Suprapubic skin (tissue), 4 donors: ENCODE measurements at regions not wholly inside any gene's neighbourhood (a gene's known extent, or its start where the extent isn't known, plus 50 kb on each side); places are given as distances from the start of the nearest gene placed in this dataset.
A peak's percentile ranks its signal among the peaks of the same experiment; 100 is the strongest.

ENCODE experiments used
- DNase-seq, 2 donors: peaks; one replicate each; pipeline ENCODE4 v3.0.0-alpha.2; 2019; ENCODE audit warnings: low spot score in 2 of 2
- H3K27ac ChIP-seq: fragments of 200-600 bp; sonication (generic); one replicate; pipeline ENCODE4 v1.5.1; 2019
- H3K27me3 ChIP-seq: fragments of 200-600 bp; sonication (generic); one replicate; pipeline ENCODE4 v1.5.1; 2019
- H3K36me3 ChIP-seq: fragments of 200-600 bp; sonication (generic); one replicate; pipeline ENCODE4 v1.5.1; 2019
- H3K4me1 ChIP-seq: fragments of 200-600 bp; sonication (generic); one replicate; pipeline ENCODE4 v1.5.1; 2019
- H3K4me3 ChIP-seq: fragments of 200-600 bp; sonication (generic); one replicate; pipeline ENCODE4 v1.5.1; 2019; ENCODE audit warnings: mild to moderate bottlenecking
- H3K9me3 ChIP-seq: fragments of 200-600 bp; sonication (generic); one replicate; pipeline ENCODE4 v1.5.1; 2019
- CTCF ChIP-seq, 2 donors: fragments of 200-600 bp in 1 of 2; fragments of 450-650 bp in 1 of 2; sonication (generic) in 1 of 2; IDR thresholded peaks; one replicate each; pipeline ENCODE4 v1.5.1; 2016 to 2019; ENCODE audit warnings: antibody characterized with exemption in 2 of 2, mild to moderate bottlenecking in 1 of 2, moderate library complexity in 1 of 2
- EP300 ChIP-seq: sonication (generic); formaldehyde crosslinking; IDR thresholded peaks from one replicate; pipeline ENCODE4 v1.6.1; 2017; ENCODE audit warnings: antibody characterized with exemption
- POLR2A ChIP-seq, 2 donors: fragments of 450-650 bp; IDR thresholded peaks; one replicate each; pipeline ENCODE4 v1.6.1; 2017; ENCODE audit warnings: antibody characterized with exemption in 2 of 2, mild to moderate bottlenecking in 2 of 2, moderate library complexity in 2 of 2
- POLR2AphosphoS5 ChIP-seq, 3 donors: sonication (generic); formaldehyde crosslinking; IDR thresholded peaks; one replicate each; pipeline ENCODE4 v1.6.1; 2017; ENCODE audit warnings: antibody characterized with exemption in 3 of 3
- WGBS: methylation state at CpG from one replicate; pipeline ENCODE4 v1.1.5; 2018; 5-methylcytosine and 5-hydroxymethylcytosine counted together

- H3K4me3 ChIP-seq = no peak overlapping the region
- H3K4me1 ChIP-seq = no peaks in the 10 kb centered on the region
- no peaks in the 10 kb centered on the region for H3K9me3 ChIP-seq
- TF ChIP-seq POLR2A (IDR thresholded peaks at IDR 0.05) = no peak
- TF ChIP-seq CTCF (IDR thresholded peaks at IDR 0.05) = no peak
- no peak for TF ChIP-seq EP300
- no peak for TF ChIP-seq POLR2AphosphoS5 (IDR thresholded peaks at IDR 0.05)
- H3K36me3 ChIP-seq = no peaks in the 10 kb centered on the region
- DNase-seq = no peak
- H3K27me3 ChIP-seq = no peaks in the 10 kb centered on the region
- 68% methylated on average over 5 of the region's 5 CpGs for WGBS
- H3K27ac ChIP-seq = no peak overlapping the region
Observed at GRCh38 chr16:50986453-50986852, 164.6 kb downstream of the SALL1 start.

- H3K27ac ChIP-seq = no peak overlapping the region
- H3K27me3 ChIP-seq = no peaks in the 10 kb centered on the region
- no peaks in the 10 kb centered on the region for H3K9me3 ChIP-seq
- 47% methylated on average over 2 of the region's 2 CpGs for WGBS
- no peaks in the 10 kb centered on the region for H3K4me1 ChIP-seq
- H3K4me3 ChIP-seq = no peak overlapping the region
- H3K36me3 ChIP-seq = no peaks in the 10 kb centered on the region
- TF ChIP-seq CTCF (IDR thresholded peaks at IDR 0.05) (no peak), POLR2AphosphoS5 (IDR thresholded peaks at IDR 0.05) (no peak), EP300 (no peak), POLR2A (IDR thresholded peaks at IDR 0.05) (no peak)
- no peak for DNase-seq
Observed at GRCh38 chr16:50985733-50986132, 165.3 kb downstream of the SALL1 start.

GRCh38 chr16:50984688-50985087, 166.4 kb downstream of the SALL1 start:
- no peak for TF ChIP-seq POLR2AphosphoS5 (IDR thresholded peaks at IDR 0.05)
- no peak for TF ChIP-seq EP300
- no peak for TF ChIP-seq POLR2A (IDR thresholded peaks at IDR 0.05)
- TF ChIP-seq CTCF (IDR thresholded peaks at IDR 0.05) = no peak
- WGBS = 58% methylated on average over 6 of the region's 6 CpGs

GRCh38 chr16:50982808-50983207, 168.3 kb downstream of the SALL1 start:
- Histone ChIP-seq H3K27ac (no peak overlapping the region), H3K9me3 (no peaks in the 10 kb centered on the region), H3K4me3 (no peak overlapping the region), H3K36me3 (no peaks in the 10 kb centered on the region), H3K4me1 (no peaks in the 10 kb centered on the region), H3K27me3 (no peaks in the 10 kb centered on the region)
- TF ChIP-seq EP300 (no peak), CTCF (IDR thresholded peaks at IDR 0.05) (no peak), POLR2AphosphoS5 (IDR thresholded peaks at IDR 0.05) (no peak), POLR2A (IDR thresholded peaks at IDR 0.05) (no peak)
- DNase-seq = no peak

More at GRCh38 chr16:50984688-50985087, 166.4 kb downstream of the SALL1 start:
- H3K9me3 ChIP-seq = no peaks in the 10 kb centered on the region
- no peak for DNase-seq
- H3K27ac ChIP-seq = no peak overlapping the region
- H3K36me3 ChIP-seq = no peaks in the 10 kb centered on the region
- H3K27me3 ChIP-seq = no peaks in the 10 kb centered on the region
- H3K4me3 ChIP-seq = no peak overlapping the region
- H3K4me1 ChIP-seq = no peaks in the 10 kb centered on the region

DNA sequence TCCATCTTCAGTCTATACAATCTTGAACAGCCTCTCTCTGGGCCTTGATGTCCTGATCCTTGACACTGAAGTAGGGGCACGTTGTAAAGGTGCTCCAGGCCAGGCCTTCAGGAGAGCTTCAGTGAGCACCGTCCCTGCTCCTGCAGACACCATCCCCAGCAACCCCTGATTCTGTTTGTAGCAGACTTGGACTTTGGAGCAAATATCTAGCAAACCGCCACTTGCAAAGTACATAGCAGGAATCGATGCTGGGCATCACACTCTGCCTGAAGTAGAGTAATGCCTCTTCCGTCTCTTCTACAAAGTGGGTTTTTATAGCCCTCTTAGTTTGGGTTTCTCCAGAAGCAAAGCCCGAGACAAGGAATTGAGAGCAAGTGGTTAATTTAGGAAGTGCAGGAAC, 169.1 kb downstream of the SALL1 start:
- DNase-seq = peak in 1 of 2 donors; percentile 9
- H3K27me3 ChIP-seq = peaks cover 4% of the 10 kb centered on the region
- H3K9me3 ChIP-seq = no peaks in the 10 kb centered on the region
- no peaks in the 10 kb centered on the region for H3K4me1 ChIP-seq
- no peaks in the 10 kb centered on the region for H3K36me3 ChIP-seq
- H3K4me3 ChIP-seq = no peak overlapping the region
- 82% methylated on average over 6 of the region's 6 CpGs for WGBS
- TF ChIP-seq POLR2AphosphoS5 (IDR thresholded peaks at IDR 0.05) = no peak
- TF ChIP-seq EP300 = no peak
- TF ChIP-seq POLR2A (IDR thresholded peaks at IDR 0.05) = no peak
- TF ChIP-seq CTCF (IDR thresholded peaks at IDR 0.05) = no peak
- H3K27ac ChIP-seq = no peak overlapping the region
